ENCODE measurements at regions not wholly inside any gene's neighbourhood (a gene's known extent, or its start where the extent isn't known, plus 50 kb on each side); places are given as distances from the start of the nearest gene placed in this dataset.

GRCh38 chr2:70029814-70030409 is 57.4 kb upstream of the PCBP1 start:
- TF ChIP-seq EZH2phosphoT487 (IDR thresholded peaks at IDR 0.05; ENCODE audit: insufficient read depth, low read depth): no peak
- no peak for TF ChIP-seq EZH2 (IDR thresholded peaks at IDR 0.05; ENCODE audit: insufficient read depth, poor library complexity, severe bottlenecking)

All from GM23248 (cell line).